NCI-H748 (cell line): ENCODE measurements at regions not wholly inside any gene's neighbourhood (a gene's known extent, or its start where the extent isn't known, plus 50 kb on each side); places are given as distances from the start of the nearest gene placed in this dataset.
A peak's percentile ranks its signal among the peaks of the same experiment; 100 is the strongest.
"Not testable (repeated sequence)": the region's sequence is repeated elsewhere in the genome, so short reads cannot be mapped to it uniquely, and the experiment has no call there.

Experiments used
- DNase-seq: peaks from one replicate; lab custom pipeline; 2025; ENCODE audit not compliant: unreplicated experiment; lab: John Stamatoyannopoulos, UW

GRCh38 chr21:19218163-19218562 lies 814.6 kb upstream of the TMPRSS15 start:
- DNase-seq = no peak

GRCh38 chr21:19224090-19224489 lies 820.5 kb upstream of the TMPRSS15 start:
- no peak for DNase-seq

GRCh38 chr21:19228226-19228625 lies 824.6 kb upstream of the TMPRSS15 start:
- peak; percentile 30 for DNase-seq

GRCh38 chr21:19233841-19234240 lies 830.3 kb upstream of the TMPRSS15 start:
- not testable (repeated sequence) for DNase-seq

- no peak for DNase-seq
These were observed 832.6 kb upstream of the TMPRSS15 start for GRCh38 chr21:19236209-19236608.

- DNase-seq = no peak
These were observed 834.0 kb upstream of the TMPRSS15 start for GRCh38 chr21:19237608-19238007.

- no peak for DNase-seq
These were observed 836.1 kb upstream of the TMPRSS15 start for GRCh38 chr21:19239696-19240095.

GRCh38 chr21:19244502-19245187 lies 841.1 kb upstream of the TMPRSS15 start:
- DNase-seq = no peak

GRCh38 chr21:19245188-19245580 lies 841.6 kb upstream of the TMPRSS15 start:
- no peak for DNase-seq

- no peak for DNase-seq
These were observed 842.4 kb upstream of the TMPRSS15 start for GRCh38 chr21:19246018-19246417.

GRCh38 chr21:19256934-19257660 lies 853.5 kb upstream of the TMPRSS15 start:
- DNase-seq = peak; percentile 6

GRCh38 chr21:19261731-19262376 lies 858.3 kb upstream of the TMPRSS15 start:
- DNase-seq = peak; percentile 10

- no peak for DNase-seq
These were observed 863.1 kb upstream of the TMPRSS15 start for GRCh38 chr21:19266636-19267035.

GRCh38 chr21:19268686-19269085 lies 865.1 kb upstream of the TMPRSS15 start:
- no peak for DNase-seq

- no peak for DNase-seq
These were observed 871.5 kb upstream of the TMPRSS15 start for GRCh38 chr21:19275065-19275464.

- DNase-seq = no peak
These were observed 873.1 kb upstream of the TMPRSS15 start for GRCh38 chr21:19276665-19277064.

GRCh38 chr21:19286876-19287275 lies 883.3 kb upstream of the TMPRSS15 start:
- no peak for DNase-seq

GRCh38 chr21:19290328-19290727 lies 886.7 kb upstream of the TMPRSS15 start:
- no peak for DNase-seq

GRCh38 chr21:19320291-19320690 lies 916.7 kb upstream of the TMPRSS15 start:
- DNase-seq = no peak

- DNase-seq = no peak
These were observed 918.1 kb upstream of the TMPRSS15 start for GRCh38 chr21:19321688-19322087.

- peak; percentile 5 for DNase-seq
These were observed 918.8 kb upstream of the TMPRSS15 start for GRCh38 chr21:19322360-19322759.
